ENCODE measurements at regions not wholly inside any gene's neighbourhood (a gene's known extent, or its start where the extent isn't known, plus 50 kb on each side); places are given as distances from the start of the nearest gene placed in this dataset.

GRCh38 chr6:48630511-48630910 is 519.5 kb upstream of the PTCHD4 start:
- H3K4me3 ChIP-seq (ENCODE audit: low read depth, low read length): no peak overlapping the region
- TF ChIP-seq CTCF (conservative IDR thresholded peaks at IDR 0.05; ENCODE audit: low read depth, low read length): no peak
- DNase-seq (ENCODE audit: low read depth): no peak

GRCh38 chr6:48628316-48628715 is 517.3 kb upstream of the PTCHD4 start:
- DNase-seq (ENCODE audit: low read depth): peak; percentile 64
- H3K4me3 ChIP-seq (ENCODE audit: low read depth, low read length): no peak overlapping the region
- TF ChIP-seq CTCF (conservative IDR thresholded peaks at IDR 0.05; ENCODE audit: low read depth, low read length): no peak

GRCh38 chr6:48626421-48626820 is 515.4 kb upstream of the PTCHD4 start:
- H3K4me3 ChIP-seq (ENCODE audit: low read depth, low read length): no peak overlapping the region
- no peak for DNase-seq (ENCODE audit: low read depth)
- TF ChIP-seq CTCF (conservative IDR thresholded peaks at IDR 0.05; ENCODE audit: low read depth, low read length): no peak

GRCh38 chr6:48624631-48625030 is 513.6 kb upstream of the PTCHD4 start:
- no peak for DNase-seq (ENCODE audit: low read depth)
- no peak overlapping the region for H3K4me3 ChIP-seq (ENCODE audit: low read depth, low read length)
- TF ChIP-seq CTCF (conservative IDR thresholded peaks at IDR 0.05; ENCODE audit: low read depth, low read length): no peak

- no peak for TF ChIP-seq CTCF (conservative IDR thresholded peaks at IDR 0.05; ENCODE audit: low read depth, low read length)
Measured at GRCh38 chr6:48619771-48620170, 508.8 kb upstream of the PTCHD4 start.

GRCh38 chr6:48615041-48615440 is 504.0 kb upstream of the PTCHD4 start:
- no peak overlapping the region for H3K4me3 ChIP-seq (ENCODE audit: low read depth, low read length)
- DNase-seq (ENCODE audit: low read depth): peak; percentile 36
- no peak for TF ChIP-seq CTCF (conservative IDR thresholded peaks at IDR 0.05; ENCODE audit: low read depth, low read length)

More at GRCh38 chr6:48619771-48620170, 508.8 kb upstream of the PTCHD4 start:
- H3K4me3 ChIP-seq (ENCODE audit: low read depth, low read length): no peak overlapping the region
- DNase-seq (ENCODE audit: low read depth): no peak

- TF ChIP-seq CTCF (conservative IDR thresholded peaks at IDR 0.05; ENCODE audit: low read depth, low read length): no peak
- H3K4me3 ChIP-seq (ENCODE audit: low read depth, low read length): no peak overlapping the region
- no peak for DNase-seq (ENCODE audit: low read depth)
Measured at GRCh38 chr6:48614326-48614725, 503.3 kb upstream of the PTCHD4 start.
